GM13977 (cell line): ENCODE measurements at regions not wholly inside any gene's neighbourhood (a gene's known extent, or its start where the extent isn't known, plus 50 kb on each side); places are given as distances from the start of the nearest gene placed in this dataset.

Experiments
- DNase-seq: peaks from one replicate; pipeline ENCODE4 v3.0.0; 2012; ENCODE audit warnings: low spot score
- CTCF ChIP-seq: IDR thresholded peaks from 2 replicates; pipeline ENCODE4 v1.5.1; 2012; ENCODE audit warnings: mild to moderate bottlenecking, control low read depth; ENCODE audit not compliant: insufficient read depth; ENCODE audit errors: extremely low read depth, missing control alignments
- in situ Hi-C: fragments of 300-500 bp; cut with MboI; formaldehyde crosslinking; loops from one replicate; pipeline ENCODE4 v1.12.0; 2022; ENCODE audit warnings: low sequenced_read_pairs, low pct_unique_long_range_greater_than_20kb, mixed read lengths, inconsistent platforms; ENCODE audit not compliant: unreplicated experiment

DNA sequence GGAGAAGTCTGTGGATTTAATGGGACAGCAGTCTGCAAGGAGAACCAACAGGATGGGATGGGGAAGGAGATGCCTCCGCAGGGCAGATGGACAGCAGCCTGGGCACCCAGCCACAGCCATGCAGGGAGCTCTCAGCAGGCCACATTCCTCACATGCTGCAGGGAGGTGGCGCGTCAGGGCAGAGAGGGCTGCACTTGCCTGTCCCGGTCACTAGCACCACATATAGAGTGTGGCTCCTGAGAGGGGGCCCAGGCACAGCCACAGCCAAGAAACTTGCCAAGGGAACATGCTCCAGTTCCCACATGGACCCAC, 86.8 kb upstream of the ZMIZ1 start:
- DNase-seq = no peak
- TF ChIP-seq CTCF = no peak
- in situ Hi-C loops = no loop called here

GRCh38 chr10:78982726-78983125, 86.0 kb upstream of the ZMIZ1 start:
- TF ChIP-seq CTCF = no peak
- in situ Hi-C loops = no loop called here
- no peak for DNase-seq

DNA sequence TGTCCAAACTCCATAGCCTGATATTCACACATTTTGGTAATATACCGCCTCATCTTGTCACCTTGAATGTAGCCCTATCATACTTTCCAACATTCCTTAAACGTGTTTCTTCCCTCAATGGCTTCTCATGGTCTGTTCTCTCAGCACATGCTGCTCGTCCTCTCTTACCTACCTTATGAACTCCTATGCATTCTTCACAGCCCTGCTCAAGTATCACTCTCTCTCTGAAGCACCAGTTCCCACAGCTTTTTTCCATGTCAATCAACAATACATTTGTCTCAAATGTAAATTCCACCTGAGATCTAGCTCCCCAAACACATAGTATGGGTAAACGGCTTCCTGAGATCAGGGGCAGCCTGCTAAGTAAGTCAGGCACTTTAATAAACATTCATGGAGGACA, 85.2 kb upstream of the ZMIZ1 start:
- no peak for DNase-seq
- in situ Hi-C loops = no loop called here
- no peak for TF ChIP-seq CTCF

- TF ChIP-seq CTCF = no peak
- in situ Hi-C loops = no loop called here
- DNase-seq = no peak
Observed at GRCh38 chr10:78985973-78986818, 82.6 kb upstream of the ZMIZ1 start.

- in situ Hi-C loops = no loop called here
- DNase-seq = peak; percentile 32
- no peak for TF ChIP-seq CTCF
Observed at GRCh38 chr10:78991187-78991586, 77.6 kb upstream of the ZMIZ1 start.

DNA sequence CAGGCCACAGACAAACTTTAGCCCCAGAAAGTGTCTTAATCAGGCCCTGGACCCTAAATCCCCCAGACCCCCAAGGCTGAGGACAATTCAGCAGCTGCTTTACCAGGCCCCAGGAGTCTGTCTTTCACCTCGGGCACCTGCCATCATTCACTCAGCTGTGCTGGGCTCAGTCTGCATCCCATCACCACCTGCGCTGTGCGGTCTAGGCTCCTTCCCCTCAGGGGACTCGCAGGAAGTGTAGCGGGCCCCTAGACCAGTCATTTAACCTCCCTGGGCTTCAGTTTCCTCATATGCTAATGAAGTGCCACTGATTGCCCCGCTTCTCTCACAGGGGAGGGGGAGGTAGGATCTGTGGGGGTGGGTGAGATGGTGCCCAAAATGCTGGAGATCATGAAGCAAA, 76.4 kb upstream of the ZMIZ1 start:
- in situ Hi-C loops = no loop called here
- no peak for DNase-seq
- TF ChIP-seq CTCF = no peak
